GM18870 (cell line): ENCODE measurements at regions not wholly inside any gene's neighbourhood (a gene's known extent, or its start where the extent isn't known, plus 50 kb on each side); places are given as distances from the start of the nearest gene placed in this dataset.

Experiments
- ATAC-seq: cut with Tn5 transposase; IDR thresholded peaks from one replicate; pipeline ENCODE4 v1.9.1; 2021; ENCODE audit warnings: moderate library complexity; ENCODE audit not compliant: unreplicated experiment

DNA sequence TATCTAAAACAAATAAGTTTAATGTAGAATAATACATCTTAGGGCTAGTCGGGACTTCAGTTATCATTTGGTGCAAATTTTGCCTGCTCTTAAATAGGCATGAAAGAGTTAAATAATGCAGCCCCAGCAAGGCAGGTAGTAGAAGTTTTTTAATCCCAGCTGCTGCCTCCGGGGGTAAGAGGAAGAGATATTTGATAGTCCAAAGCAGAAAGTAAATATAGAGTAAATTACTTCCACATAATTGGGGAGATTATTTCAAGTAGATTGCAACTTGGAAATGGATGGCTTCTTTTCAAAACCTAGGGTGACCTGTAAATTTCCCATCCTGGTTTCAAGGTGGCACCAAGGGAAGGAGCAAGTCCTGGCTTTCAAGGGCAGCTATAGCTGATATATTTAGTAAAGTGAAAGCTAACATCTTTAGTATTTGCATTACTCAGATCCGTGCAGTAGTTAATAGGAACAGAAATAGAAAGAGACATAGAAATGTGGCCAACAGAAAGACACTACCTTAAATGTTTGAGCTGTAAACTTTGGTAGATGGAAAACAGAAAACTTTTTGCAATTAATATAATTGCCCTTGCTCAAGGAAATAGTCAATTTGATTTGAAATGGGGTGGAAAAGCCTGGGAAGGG, 109.1 kb downstream of the LMO4 start:
- ATAC-seq = peak; percentile 73

GRCh38 chr1:87439821-87440220, 111.1 kb downstream of the LMO4 start:
- no peak for ATAC-seq

GRCh38 chr1:87449348-87449963, 120.8 kb downstream of the LMO4 start:
- ATAC-seq = peak; percentile 91

DNA sequence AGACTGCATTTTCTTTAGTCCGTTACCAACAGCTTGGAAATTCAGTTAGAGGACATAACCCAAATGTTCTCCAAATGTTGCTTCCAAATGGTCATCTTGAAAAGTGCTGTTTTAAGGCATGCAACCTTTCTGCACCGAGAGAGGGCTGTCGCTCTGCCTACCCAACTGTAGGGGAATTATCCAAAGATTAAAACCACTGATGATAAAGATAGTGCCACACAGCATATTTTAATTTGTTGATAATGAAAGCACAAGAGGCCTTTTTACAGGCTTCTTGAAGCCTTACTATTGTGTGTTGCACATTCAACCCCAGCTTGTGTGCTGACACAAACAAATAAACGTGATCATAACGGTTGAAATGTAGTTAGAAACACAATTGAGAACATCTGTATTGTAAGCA, 121.5 kb downstream of the LMO4 start:
- ATAC-seq = no peak

GRCh38 chr1:87450615-87451209, 122.0 kb downstream of the LMO4 start:
- ATAC-seq = no peak

GRCh38 chr1:87451229-87451920, 122.7 kb downstream of the LMO4 start:
- ATAC-seq = no peak

DNA sequence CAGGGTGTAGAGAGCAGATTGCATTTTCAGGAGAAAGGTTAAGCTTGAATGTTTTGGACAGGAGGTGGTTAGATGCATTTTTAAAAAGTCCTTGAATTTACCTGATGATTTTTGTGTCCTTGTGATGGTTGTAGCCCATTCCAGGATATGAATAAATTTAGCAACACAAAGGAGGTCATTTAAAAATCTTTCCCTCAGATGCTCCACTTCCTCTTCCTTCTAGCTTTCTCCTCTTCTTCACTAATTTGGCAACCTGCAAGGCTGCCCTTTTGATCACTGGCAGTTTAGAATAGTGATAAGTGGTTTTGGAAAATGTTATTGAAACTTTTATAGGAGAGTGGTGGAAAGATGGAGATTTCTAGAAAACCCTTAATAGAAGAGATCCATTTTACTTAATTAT, 124.0 kb downstream of the LMO4 start:
- no peak for ATAC-seq

DNA sequence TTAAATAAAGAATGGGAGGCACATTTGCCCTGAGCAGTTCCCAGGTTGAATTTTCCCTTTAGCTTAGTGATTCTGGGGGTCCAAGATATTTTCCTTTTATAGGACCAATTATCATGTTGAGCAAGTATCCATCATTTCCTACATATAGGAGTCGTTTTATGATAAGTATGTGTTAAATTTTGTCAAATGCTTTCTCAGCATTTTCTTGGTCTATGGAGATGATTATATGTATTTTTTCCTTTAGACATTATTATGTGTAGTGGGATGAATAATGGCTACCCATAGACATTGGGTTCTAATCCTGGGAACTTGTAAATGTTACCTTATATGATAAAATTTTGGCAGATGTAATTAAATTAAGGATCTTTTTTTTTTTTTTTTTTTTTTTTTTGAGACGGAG, 128.7 kb downstream of the LMO4 start:
- no peak for ATAC-seq

- ATAC-seq = peak; percentile 55
Observed at GRCh38 chr1:87462894-87463293, 134.2 kb downstream of the LMO4 start.

DNA sequence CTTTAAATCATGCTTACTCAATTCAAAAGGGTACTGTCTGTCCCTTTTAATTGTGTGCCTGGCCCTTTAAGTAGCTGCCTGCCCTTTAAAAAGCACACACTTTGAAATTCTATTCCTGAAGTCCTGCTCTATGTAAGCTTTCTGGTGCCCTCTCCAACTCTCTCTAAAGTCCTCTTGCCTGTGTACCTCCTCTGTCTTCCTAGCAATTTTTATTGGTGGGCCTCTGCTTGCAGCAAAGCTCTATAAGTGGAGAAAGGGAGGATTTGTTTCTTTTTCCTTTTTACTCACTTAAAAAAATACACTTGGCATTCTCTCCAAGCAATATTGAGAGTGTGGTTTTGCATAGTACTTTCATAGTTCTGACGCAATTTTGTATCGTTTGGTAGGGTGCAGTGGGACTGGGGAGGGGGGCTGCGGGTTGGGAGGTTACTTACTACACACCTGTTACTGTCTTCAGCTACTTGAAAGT, 135.4 kb downstream of the LMO4 start:
- peak; percentile 54 for ATAC-seq

DNA sequence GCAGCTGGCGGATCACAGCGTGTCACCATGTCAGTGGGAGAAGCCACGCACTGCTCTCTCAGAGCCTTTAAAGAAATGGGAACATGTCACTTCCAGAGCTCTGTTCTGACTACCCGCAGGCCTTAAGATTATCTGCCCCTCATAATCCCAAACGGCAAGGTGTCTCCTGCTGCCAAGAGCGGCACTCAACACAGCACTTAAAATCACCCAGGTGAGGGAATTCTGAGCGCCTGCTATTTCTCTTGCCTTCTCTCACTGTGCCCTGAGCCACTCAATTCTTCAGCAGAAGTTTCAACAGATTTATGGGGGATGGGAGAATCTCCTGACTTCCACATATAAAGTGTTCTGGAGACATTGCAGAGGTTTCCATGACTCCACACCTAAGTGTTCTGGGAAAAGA, 137.9 kb downstream of the LMO4 start:
- ATAC-seq = no peak

DNA sequence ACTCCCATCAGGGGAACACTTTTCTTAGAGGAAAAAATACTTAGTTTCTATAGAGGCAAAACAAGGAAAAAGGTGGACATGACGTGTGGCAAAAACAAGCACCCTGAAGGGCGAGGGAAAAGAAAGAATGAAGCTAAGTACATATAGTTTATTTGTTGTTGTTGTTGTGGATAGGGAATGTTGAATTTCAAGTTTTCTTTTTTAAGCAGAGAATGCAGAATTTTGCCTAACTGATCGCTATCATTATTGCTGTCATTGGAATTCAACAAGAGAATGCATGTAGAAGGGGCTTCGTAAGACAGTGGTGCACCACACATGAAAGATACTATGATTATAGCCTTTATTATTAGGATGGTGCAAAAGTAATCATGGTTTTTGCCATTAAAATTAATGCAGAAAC, 144.0 kb downstream of the LMO4 start:
- no peak for ATAC-seq

DNA sequence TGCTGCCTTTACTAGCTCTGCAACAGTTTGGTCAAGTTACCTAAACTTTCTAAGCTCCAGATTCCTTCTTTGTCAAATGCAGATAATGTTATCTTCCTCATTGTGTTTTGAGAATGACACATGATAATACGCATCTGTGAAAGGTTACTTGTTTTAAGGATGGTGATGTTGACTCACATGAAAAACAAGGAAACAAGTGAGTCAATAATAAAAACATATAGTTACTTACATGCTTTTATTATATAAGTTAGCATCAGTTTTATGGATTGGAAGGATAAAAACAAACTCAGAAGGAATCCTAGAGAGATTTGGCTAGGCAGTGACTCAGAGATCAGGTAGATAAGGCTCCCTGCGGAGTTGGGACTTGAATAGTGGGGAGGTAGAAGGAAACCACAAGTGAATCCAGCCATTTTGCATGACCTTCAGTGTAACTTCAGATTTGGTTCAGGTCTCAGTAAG, 144.6 kb downstream of the LMO4 start:
- no peak for ATAC-seq

DNA sequence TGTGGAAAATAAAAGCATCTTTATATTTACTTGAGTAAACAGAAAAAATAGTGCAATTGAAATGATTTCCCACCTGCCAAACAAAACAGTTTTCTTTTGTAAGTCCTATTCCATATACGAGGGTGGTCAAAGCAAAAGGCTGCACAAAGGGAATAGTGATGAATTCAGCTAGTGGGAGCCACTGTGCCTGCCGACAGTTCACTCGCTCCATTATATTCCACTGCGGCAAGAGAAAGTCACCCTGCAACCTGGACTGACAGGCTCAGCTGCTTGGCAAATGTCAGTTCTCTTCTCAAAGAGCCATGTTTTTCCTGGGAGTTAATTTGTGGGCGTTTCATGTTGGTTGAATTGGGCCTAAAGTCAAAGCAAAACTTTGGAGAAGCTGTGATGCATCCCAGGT, 145.4 kb downstream of the LMO4 start:
- no peak for ATAC-seq

DNA sequence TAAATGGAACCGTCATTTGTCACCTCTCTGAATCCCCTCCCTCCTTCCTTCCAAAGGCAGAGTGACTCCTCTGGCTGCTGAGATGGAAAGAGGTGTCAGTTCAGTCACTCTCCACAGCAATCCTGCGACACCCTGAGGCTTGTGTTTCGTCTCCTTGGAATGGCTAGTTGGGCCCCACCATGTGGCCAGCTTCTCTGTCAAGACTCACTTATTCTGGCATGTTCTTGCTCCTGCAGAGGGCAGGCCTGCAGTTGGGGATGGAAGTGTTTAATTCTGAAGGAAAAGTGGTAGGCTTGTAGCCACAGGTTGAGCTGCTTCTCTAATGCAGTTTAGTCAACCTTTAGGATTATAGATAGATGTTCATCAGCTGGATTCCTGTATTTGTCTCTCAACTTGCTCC, 149.6 kb downstream of the LMO4 start:
- ATAC-seq = no peak

- ATAC-seq = no peak
Observed at GRCh38 chr1:87495147-87495546, 166.5 kb downstream of the LMO4 start.

DNA sequence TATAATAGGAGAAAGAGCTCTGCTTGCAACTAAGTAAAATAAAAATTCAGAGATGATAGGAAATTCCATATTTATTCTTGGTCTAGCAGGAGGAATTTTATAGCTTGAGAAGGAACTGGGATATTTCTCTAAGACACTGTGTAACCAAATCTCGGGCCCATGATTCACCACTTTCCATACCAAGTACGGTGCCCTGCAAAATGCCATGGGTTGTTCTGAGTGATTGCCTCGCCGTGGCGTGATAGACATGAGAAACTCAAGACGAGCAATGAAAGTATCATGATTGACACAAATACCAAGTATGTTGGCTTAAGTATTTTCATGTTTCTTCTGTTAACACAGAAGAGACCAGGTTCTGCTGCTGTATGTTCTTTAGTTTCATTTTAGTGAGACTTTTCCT, 167.2 kb downstream of the LMO4 start:
- no peak for ATAC-seq

GRCh38 chr1:87497380-87498203, 168.9 kb downstream of the LMO4 start:
- peak; percentile 75 for ATAC-seq

DNA sequence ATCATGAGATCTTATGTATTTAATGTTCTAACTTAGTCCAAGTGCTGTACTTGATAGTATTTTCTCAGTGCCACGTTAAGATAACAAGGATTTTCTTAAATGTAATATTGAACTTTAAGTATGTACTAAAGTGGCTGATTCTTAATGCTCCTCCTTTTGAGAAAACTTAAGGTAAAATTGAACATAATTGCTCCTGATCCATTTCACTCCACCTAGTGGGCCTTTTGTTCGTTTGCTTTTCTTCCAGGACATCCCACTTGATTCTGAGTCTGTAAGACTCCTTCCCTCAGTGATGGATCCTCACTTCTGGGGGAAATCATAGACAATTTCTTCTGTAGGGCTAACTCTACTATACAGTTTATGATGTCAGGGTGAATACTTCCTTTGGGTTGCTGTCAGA, 173.1 kb downstream of the LMO4 start:
- no peak for ATAC-seq

DNA sequence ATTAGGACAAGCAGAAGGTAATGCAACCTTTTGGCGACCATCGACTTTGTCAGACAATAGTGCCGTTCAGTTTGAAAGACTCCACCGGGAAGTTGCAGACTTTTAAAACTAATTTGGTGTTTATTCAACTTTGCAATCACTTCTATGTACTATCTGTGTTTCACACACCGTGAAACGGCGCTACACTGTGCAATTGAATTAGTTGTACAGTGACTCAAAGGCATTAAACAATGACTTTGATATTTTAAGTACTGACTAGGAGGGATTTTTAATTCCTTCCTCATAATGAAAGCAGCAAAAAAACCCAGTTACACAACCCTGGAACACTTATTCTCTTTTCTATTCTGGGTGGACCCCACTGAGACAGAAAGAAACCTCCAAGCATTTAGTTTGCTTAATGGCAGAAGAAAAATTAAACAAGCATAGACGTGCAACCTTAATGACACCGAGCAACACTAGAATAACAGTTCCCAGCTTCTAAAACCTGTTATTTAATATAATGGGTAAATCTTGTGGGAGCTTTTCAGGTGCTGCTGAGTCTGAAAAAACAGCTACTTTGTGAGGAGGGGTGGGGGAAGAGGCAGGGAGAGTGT, 176.8 kb downstream of the LMO4 start:
- ATAC-seq = no peak

DNA sequence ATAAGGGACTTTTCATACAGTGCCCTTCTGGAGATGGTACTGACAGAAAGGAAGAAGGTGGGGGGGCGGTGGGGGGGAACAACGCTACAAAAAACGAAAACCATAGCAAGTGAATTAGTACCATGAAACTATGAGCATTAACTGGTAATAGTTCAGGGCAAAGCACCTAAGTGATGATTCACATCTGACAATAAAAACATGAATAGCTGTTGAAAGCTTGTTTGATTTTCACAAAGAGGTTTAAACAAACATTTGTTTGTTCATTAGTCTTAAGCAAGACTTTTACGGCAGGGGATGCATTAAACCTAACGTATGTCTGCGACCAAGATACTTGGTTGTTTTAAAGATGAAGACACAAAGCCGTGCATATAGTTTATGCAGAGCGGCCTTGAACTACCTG, 177.5 kb downstream of the LMO4 start:
- ATAC-seq = no peak
